Left lobe of liver (tissue), 2 donors: ENCODE measurements at regions not wholly inside any gene's neighbourhood (a gene's known extent, or its start where the extent isn't known, plus 50 kb on each side); places are given as distances from the start of the nearest gene placed in this dataset.

Experiments
- ATAC-seq: fragments of 200-7000 bp; cut with Tn5 transposase; one replicate; pipeline ENCODE4 v1.9.1; 2020; ENCODE audit warnings: mild to moderate bottlenecking, moderate library complexity
- DNase-seq: peaks from one replicate; pipeline ENCODE4 v3.0.0-alpha.2; 2020; ENCODE audit warnings: low spot score
- donor health status: DM: no; HTN: no; CAD: no; lungs with moderate emphysema.
- donor health status: DM: no; HTN: yes; CAD: no.

GRCh38 chr12:93197067-93197593 lies 180.6 kb upstream of the NUDT4 start:
- DNase-seq = no peak
- no peak for ATAC-seq

GRCh38 chr12:93198086-93198485 lies 179.6 kb upstream of the NUDT4 start:
- DNase-seq (no peak), ATAC-seq (no peak)

- DNase-seq (no peak), ATAC-seq (no peak)
These were observed 177.9 kb upstream of the NUDT4 start for GRCh38 chr12:93199831-93200236.

GRCh38 chr12:93200291-93200917 lies 177.3 kb upstream of the NUDT4 start:
- no peak for DNase-seq
- no peak for ATAC-seq

- no peak for ATAC-seq
- no peak for DNase-seq
These were observed 175.7 kb upstream of the NUDT4 start for GRCh38 chr12:93201990-93202389.

- DNase-seq (no peak), ATAC-seq (no peak)
These were observed 175.0 kb upstream of the NUDT4 start for GRCh38 chr12:93202688-93203087.

GRCh38 chr12:93203361-93203760 lies 174.4 kb upstream of the NUDT4 start:
- DNase-seq (no peak), ATAC-seq (no peak)

GRCh38 chr12:93204896-93205295 lies 172.8 kb upstream of the NUDT4 start:
- ATAC-seq = no peak

GRCh38 chr12:93205361-93205760 lies 172.4 kb upstream of the NUDT4 start:
- DNase-seq (no peak), ATAC-seq (no peak)

More at GRCh38 chr12:93204896-93205295, 172.8 kb upstream of the NUDT4 start:
- no peak for DNase-seq

- DNase-seq = no peak
- no peak for ATAC-seq
These were observed 169.7 kb upstream of the NUDT4 start for GRCh38 chr12:93208011-93208410.

- DNase-seq (no peak), ATAC-seq (no peak)
These were observed 163.0 kb upstream of the NUDT4 start for GRCh38 chr12:93214523-93215289.

GRCh38 chr12:93215290-93215678 lies 162.4 kb upstream of the NUDT4 start:
- ATAC-seq = no peak

GRCh38 chr12:93219947-93220346 lies 157.8 kb upstream of the NUDT4 start:
- DNase-seq (no peak), ATAC-seq (no peak)

More at GRCh38 chr12:93215290-93215678, 162.4 kb upstream of the NUDT4 start:
- DNase-seq = no peak

GRCh38 chr12:93221841-93222240 lies 155.9 kb upstream of the NUDT4 start:
- DNase-seq = no peak
- no peak for ATAC-seq

GRCh38 chr12:93223440-93224426 lies 154.0 kb upstream of the NUDT4 start:
- DNase-seq (no peak), ATAC-seq (peak; percentile 50)

GRCh38 chr12:93225094-93225493 lies 152.6 kb upstream of the NUDT4 start:
- no peak for DNase-seq
- no peak for ATAC-seq

- ATAC-seq (no peak), DNase-seq (no peak)
These were observed 151.4 kb upstream of the NUDT4 start for GRCh38 chr12:93226361-93226760.

GRCh38 chr12:93229494-93230325 lies 148.0 kb upstream of the NUDT4 start:
- ATAC-seq (no peak), DNase-seq (no peak)

- DNase-seq = no peak
These were observed 147.4 kb upstream of the NUDT4 start for GRCh38 chr12:93230326-93230720.

GRCh38 chr12:93231938-93232337 lies 145.8 kb upstream of the NUDT4 start:
- DNase-seq (no peak), ATAC-seq (no peak)

More at GRCh38 chr12:93230326-93230720, 147.4 kb upstream of the NUDT4 start:
- no peak for ATAC-seq
